SIG-M5 treated with dmso at 0.1 percent for 504 hours (cell line): ENCODE measurements at regions not wholly inside any gene's neighbourhood (a gene's known extent, or its start where the extent isn't known, plus 50 kb on each side); places are given as distances from the start of the nearest gene placed in this dataset.

Experiments
- DNase-seq: peaks from one replicate; lab custom pipeline; 2025; ENCODE audit not compliant: unreplicated experiment; lab: John Stamatoyannopoulos, UW

DNA sequence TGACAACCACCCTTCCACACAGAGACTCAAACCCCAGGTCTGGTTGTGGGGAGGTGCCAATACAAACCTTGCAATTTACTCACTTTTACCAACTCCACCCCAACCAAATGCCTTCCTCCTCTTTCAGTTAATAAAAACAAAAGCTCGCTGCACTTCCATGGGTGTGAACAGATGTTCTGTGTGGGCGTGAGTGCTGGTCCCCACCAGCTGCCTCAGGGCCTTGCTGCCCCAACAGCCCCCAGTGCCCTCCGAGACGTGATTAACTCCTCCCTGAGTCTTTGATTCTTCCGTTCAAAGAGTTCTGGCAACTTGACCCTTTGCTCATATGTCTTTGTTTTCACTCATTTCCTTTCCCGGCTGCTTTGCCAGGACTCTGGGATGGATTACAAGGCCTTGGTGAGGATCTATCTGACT, 258.9 kb upstream of the CXCR4 start:
- no peak for DNase-seq

DNA sequence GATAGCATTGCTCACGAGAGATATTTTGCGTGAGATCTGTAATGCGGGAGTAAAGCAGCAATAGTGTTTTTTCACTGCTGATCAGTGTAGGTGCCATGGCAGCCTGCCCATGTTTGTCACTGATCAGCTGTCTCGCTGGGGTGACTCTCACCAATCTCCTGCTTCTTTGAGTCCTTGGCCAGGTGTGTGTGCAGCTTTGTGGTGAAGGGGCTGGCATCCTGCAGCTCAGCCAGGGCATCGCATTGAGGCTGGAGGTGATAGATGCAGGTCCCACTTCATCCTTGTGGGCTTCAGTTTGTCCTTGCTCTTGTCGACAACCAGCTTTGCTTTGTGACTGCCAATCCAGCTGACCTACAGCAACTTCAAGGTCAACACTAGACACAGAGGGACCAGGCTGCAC, 258.3 kb upstream of the CXCR4 start:
- DNase-seq = no peak

DNA sequence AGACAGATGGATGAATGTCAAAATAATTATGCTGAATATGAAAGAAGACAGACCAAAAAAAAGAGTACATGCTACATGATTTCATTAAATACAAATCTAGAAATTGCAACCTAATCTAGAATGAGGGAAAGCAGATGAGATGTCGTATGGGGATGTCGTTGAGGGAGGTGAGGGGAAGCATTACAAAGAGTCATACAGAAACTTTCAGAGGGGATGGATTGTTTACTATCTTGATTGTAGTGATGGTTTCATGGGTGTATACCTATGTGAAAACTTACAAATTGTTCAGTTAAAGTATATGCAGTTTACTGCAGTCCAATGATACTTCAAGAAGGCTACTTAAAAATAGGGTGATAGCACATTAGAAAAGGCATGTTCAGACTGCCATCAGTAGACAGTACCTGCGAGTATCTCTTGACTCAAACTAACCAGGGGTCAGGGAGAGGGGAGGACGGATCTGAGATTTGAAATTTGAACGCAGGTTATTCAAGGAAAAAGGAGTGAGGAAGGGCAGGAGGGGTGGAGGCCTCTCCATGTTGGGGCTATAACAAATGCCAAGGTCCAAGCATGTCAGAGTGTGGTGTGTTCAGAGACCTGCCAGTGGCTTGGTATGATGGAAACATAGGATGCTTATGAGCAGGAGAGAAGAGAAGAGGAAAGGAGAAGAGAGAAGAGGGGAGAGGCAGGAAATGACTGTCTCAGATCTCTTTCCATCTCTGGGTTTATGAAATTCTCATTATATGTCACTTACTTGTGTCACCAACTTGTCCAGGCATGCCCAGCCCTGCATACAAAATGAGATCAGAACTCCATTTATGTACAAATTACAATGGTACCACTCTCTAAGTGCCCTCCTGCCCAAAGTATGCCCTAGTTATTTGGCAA, 257.3 kb upstream of the CXCR4 start:
- DNase-seq = peak; percentile 67

DNA sequence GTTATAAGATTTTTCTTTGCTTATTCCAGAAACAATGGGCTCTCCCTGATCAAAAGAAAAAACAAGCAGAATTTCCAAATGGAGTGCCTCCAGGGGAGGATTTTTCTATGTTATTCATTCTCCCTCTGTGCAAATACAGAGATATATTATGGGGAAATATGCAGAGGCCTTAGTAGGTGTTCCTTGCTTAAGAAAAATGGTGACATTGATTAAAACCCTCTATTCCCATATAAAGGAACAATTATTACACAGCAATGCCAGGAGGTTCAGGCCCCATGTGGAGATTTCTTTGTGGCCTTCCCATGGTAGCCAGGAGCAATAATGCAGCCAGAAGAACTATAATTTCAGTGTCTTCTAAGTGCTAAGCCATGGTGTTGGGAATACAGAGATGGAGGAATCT, 255.9 kb upstream of the CXCR4 start:
- DNase-seq = no peak

DNA sequence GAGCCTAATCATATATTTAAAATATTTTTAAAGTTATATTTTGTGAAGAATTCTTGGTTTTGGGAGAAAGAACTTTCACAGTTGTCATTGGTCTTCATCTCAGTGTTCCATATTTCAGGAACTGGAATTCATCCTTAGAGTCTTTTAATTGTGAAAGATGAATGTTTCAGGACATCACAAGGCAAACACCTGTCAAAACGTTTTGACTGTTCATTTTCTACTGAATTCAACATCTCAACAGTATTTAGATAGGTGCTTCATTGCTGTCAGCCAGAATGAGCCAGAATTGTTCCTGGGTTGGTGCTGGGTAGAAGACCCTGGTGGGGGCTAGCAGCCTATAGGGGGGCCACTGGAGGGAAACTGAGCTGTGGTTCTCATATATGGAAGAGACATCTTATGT, 255.1 kb upstream of the CXCR4 start:
- DNase-seq = no peak

DNA sequence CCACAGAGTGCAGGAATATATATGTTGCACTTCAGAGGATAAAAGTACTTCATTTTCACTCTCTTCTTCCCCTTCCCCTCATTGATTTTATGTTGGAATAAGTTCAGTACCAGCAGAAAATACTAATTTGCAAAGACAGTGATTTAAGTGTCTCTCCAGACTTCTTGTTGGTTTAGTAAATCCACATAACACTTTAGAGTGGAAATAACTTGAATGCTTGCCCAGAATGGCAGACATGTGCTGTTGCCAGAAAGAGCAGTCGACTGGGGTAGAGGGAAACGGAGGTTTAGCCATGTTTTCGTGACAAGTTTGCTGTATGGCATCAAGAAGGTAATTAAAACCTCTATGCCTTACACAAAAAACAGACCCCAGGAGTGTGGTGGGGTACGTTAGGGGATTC, 246.0 kb upstream of the CXCR4 start:
- no peak for DNase-seq

DNA sequence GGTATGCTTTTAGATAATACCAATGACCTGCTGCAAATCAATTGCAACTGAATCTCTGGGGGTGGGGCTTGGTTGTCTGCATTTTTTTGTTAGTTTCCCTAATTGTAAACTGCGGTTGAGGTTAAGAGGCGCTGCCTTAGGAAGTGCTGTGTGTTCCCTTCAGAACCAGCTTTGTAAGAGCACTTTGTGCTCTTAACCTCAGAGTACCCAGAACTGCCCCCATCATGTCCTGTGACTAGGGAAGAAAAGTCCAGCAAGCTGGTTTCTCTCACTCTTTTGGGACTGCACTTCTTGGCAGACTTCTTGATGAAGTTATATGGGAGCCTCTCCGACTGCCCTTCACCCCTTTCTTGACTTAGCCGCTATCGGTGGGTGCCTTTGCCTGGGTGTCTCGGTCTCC, 245.5 kb upstream of the CXCR4 start:
- DNase-seq = no peak

DNA sequence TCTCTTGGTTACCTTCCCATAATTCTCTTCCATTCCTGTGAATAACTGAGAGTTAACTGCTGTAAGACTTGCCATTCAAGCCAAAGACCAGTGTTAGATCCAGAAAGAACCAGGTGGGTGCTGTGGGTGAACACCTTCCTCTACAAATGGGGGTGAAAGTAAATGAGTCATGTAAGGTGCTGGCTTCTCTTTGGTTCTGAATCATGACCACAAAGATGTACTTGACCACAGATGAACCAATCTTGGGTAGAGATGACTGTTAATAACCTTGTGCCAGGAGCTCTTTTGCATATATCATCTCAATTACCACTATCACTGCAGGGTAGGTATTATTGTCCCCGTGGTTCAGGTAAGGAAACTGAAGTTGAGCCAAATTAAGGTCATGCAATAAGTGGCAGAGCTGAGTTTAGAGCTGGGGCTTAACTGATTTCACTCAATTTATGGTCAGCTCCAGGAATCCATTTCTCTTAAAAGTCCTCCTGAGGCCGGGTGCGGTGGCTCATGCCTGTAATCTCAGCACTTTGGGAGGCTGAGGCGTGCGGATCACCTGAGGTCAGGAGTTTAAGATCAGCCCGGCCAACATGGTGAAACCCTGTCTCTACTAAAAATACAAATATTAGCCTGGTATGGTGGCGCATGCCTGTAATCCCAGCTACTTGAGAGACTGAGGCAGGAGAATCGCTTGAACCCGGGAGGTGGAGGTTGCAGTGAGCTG, 244.9 kb upstream of the CXCR4 start:
- DNase-seq = no peak

DNA sequence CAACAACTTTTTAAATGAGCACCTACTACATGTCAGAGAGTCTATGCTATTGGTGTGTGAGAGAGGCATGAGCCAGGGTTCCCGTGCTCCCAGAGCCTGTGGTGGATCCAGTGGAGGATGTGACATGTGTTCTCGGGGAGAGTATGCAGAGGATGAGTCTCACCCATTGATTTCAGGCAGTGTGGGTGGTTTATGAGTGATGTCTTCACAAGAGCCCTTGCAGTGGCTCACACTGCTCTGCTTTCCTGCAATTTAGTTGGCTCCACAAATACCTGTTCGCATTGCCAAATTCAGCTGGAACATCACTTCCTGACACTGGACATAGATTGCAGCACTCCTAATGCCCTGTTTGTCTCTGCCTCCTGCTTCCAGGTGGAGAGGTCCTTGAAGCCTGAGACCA, 243.6 kb upstream of the CXCR4 start:
- no peak for DNase-seq

DNA sequence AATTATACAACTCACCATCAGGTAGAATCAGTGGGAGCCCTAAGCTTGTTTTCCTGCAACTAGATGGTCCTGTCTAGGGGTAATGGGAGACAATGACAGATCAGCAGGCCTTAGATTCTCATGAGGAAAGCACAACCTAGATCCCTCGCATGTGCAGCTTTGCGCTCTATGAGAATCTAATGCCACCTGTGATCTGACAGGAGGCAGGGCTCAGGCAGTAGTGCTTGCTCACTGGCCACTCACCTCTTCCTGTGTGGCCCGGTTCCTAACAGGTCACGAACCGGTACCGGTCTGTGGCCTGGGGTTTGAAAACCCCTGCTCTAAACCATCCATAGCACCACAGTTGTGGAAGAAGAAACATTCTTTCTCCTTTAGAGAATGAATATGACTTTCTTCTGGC, 242.8 kb upstream of the CXCR4 start:
- no peak for DNase-seq

DNA sequence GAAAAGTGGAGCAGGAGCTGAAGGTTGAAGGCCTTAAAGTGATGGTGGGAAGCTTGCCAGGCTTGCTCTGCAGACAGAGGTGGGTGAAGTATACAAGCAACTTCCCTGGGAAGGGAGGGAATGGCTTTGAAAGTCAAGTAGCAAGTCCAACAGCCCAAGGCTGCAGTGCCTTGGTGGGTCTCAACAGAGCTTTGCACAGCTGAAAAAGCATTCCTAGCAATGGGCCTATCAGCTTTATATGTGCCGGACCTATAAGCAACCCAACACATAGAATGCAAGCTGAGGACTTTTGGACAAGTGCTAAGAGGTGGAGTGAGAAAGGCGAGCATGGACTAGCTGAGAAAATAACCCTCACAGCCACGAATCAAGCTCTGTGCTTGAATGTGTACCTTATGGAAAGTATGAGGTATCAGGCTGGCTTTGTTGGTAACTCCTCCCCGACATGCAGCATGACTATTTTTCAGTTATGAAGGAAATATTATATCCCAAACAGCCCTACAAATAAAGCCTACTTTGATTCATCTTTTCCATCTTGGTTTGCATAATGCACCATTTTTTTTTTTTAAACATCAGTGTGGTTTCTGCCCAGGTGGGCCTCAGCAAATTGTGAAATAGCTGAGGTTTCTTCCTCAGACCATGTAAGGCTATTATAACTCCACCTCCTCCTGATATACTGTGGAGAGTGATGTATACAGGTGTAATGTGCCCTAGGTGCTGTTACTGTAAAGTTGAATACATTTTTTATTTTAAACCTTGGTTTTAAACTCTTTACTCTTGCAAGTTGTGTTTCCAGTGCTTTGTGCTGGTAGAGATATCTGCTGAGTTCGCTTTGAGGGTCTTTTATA, 241.4 kb upstream of the CXCR4 start:
- DNase-seq = no peak

DNA sequence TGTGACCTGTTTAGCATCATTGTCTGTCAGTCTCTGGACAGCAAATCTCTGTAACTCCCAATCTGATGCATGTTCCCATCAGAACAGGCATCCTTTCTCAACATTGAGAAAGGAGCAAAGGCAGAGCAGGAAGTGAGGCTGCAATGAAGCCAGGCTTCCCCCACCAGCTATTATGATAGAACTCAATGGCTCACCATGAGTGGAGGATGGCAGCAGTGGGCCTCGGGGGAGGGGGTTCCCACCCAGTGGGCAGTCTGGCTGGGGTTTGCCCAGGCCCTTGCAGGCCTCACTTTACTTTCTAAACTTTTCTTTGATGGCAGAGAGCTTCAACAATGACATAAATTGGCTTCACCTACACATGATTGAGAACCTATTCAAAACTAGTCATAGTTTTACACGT, 240.6 kb upstream of the CXCR4 start:
- DNase-seq = no peak

DNA sequence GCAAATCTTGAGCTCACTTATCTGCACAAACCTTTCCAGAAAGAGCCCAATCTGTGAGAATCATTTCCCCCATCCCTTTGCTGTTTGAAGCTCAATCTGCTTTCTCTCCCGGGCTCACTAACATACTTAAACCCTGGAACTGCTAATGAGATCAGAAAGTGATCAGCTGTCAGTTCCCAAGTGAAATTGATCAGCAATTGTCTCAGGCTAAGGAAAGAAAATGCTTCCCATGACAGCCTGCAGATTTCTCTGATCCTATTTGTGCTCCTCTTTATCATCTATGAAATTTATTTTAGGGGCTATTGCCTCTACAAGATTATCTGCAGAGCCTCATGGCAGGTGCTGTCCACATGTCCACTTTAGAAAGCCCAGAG, 239.0 kb upstream of the CXCR4 start:
- DNase-seq = no peak

DNA sequence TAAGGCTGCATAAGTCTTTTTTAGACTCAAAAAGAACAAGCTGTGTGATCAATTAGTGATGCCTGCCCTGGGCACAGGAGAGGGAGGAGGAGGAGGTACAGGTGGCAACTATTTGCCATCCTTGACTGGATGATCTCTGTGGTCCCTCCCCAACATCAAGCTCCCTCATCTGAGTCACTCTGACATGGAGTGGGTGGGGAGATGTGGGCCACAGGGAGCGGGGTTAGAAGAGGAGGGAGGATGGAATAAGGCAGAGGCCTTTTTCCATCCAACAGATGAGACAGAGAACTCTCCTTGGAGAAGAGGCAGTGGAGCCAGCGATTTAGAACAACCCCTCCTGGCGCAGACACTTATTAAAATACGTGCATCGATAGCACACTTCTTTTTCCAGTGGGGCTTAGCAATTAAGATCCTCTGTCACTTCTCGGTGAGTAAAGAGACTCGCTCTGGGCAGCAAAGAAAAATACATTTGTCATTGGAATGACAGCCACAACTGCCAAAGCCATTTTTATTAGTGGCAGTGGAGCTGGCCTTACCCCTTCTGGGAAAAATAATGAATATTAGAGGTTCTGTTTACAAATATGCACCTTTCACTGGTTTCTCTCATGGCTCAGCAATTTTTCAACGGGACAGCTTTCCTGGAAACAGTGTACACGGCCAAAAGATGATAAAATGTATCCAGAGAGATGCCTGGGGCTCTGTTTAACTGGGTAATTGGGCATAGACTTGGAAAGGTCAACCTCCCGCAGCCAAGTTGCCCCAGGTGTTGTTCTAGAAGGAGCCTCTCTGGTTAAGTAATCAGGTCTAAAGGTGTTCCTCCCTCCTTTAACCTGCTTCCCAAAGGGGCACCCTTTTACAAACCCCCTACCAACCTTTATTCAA, 238.4 kb upstream of the CXCR4 start:
- no peak for DNase-seq

DNA sequence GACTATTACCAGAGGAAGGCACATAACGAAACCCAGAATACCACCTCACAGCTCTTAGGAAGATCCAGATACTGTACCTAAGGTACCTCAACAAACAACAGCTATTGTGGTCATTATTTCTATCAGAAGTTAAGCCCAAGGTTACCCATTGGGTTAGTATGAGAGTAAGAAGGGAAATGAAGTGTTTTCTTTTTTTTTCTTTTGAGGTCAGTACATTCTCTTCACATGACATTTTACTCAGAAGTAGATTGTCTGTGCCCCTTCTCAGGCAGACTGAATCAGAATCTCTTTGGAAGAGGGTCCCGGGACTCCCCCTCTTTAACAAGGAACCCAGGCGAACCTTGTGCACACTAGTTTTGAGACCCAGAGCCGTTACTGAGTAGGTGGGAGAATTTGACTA, 233.7 kb upstream of the CXCR4 start:
- no peak for DNase-seq

DNA sequence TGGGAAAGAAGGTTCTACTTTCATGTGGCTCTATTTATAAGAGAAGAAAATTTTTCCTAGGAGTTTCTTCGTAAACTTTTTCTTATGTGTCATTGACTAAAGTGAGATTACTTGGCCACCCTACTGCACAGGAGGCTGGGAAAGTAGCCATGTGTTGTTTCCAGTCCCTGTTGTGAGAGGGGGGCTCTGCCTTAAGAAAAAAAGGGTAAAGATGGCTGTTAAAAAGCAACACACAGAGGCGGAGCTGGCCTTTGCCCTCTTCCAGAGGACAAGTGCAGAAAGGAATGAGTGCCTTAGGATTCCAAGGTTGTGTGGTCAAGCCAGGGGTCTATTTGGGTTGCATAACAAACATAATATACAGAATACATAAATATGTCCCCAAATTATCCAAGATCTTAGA, 230.0 kb upstream of the CXCR4 start:
- DNase-seq = no peak

DNA sequence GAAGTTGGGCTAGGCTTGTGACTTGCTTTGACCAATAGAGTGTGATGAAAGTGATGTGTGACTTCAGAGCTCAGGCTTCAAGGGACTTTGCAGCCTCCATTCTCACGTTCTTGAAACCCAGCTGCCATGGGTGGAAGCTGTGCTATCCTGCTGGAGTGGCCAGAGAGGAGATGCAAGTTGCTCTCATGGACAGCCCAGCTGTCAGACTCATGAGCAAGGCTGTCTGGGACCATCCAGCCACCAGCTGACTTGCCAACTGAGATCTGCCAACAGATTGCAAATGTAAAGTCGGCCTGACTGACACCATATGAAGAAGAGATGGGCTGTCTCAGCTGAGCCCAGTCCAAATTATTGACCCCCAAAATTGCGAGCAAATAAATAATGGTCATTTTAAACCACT, 226.4 kb upstream of the CXCR4 start:
- no peak for DNase-seq

DNA sequence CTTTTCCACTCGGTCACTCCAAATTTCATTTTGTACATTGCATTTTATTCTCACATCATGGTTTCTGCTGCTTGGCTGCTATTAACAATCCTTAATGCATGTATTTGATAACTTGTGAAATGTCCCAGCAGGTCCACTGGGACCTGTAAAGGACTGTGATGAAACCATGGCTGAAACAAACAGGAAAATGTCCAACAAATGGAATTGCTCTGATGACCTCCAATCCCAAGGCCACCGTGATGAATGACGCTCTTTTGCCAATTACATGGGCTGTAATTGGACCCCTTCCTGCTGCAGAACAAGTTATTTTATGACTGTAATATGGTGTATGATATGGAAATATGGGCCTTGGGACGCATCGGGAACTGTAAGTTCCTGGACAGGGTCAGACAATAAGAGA, 224.2 kb upstream of the CXCR4 start:
- no peak for DNase-seq

DNA sequence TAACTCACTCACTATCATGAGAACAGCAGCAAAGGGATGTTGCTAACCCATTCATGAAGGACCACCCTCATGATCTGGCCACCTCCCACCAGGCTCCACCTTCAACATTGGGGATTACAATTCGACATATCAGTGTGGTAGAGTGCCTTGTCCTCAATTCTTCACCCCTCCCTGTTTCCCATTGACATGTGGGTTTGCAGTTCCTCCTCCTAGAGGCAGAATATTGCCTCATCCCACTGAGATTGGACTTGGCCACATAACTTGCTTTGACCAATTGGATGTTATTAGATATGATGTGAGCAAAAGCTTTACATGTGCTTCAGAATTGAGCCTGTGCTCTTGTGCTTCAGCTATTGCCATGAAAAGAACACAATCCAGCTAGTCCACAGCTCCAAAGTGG, 217.0 kb upstream of the CXCR4 start:
- DNase-seq = peak; percentile 16

DNA sequence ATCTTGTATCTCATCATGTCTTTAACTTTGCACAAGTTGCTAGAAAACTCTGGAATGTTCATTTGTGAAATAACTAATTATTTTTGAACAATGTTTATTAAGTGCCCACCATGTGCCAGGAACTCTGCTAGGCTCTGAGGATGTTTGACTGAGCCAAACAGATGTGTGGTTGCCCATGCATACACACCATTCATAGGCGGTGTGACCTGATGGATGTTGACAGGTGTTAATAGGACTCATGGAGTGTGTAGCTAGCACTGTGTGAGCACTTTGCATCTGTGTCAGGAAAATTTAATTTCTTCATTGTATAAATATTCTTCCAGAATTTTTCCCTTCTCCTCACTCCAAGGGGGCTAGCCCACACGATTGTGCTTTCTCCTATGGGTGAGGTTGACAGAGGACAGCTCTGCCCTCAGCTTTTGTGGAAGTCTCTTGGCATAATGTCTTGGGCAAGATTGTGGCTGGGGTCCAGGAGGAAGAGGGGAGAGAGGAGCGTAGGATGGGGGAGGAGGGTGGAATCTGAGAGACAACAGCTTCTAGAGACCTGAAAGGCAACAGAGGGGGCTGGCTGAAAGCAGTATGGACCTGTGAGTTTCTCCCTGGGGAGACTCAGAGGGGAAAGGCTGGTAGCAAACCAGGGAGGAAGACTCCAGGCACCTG, 214.6 kb upstream of the CXCR4 start:
- no peak for DNase-seq
